Skin of body (tissue), 1 donor: ENCODE measurements at regions not wholly inside any gene's neighbourhood (a gene's known extent, or its start where the extent isn't known, plus 50 kb on each side); places are given as distances from the start of the nearest gene placed in this dataset.
"Not testable (repeated sequence)": the region's sequence is repeated elsewhere in the genome, so short reads cannot be mapped to it uniquely, and the experiment has no call there.

Experiments
- DNase-seq: peaks from one replicate; lab custom pipeline; 2025; lab: John Stamatoyannopoulos, UW

- DNase-seq, result no peak
Observed at GRCh38 chr4:111994392-111994791, 150.9 kb upstream of the FAM241A start.

GRCh38 chr4:111997785-111998184 is 147.5 kb upstream of the FAM241A start:
- no peak for DNase-seq

GRCh38 chr4:111999801-112000200 is 145.5 kb upstream of the FAM241A start:
- DNase-seq, result no peak

- no peak for DNase-seq
Observed at GRCh38 chr4:112001041-112001440, 144.2 kb upstream of the FAM241A start.

- no peak for DNase-seq
Observed at GRCh38 chr4:112002248-112002661, 143.0 kb upstream of the FAM241A start.

GRCh38 chr4:112003231-112003907 is 141.9 kb upstream of the FAM241A start:
- DNase-seq, result no peak

- no peak for DNase-seq
Observed at GRCh38 chr4:112005027-112005426, 140.2 kb upstream of the FAM241A start.

- no peak for DNase-seq
Observed at GRCh38 chr4:112007391-112007790, 137.9 kb upstream of the FAM241A start.

GRCh38 chr4:112015960-112016359 is 129.3 kb upstream of the FAM241A start:
- DNase-seq, result no peak

- no peak for DNase-seq
Observed at GRCh38 chr4:112023402-112023950, 121.8 kb upstream of the FAM241A start.

GRCh38 chr4:112026058-112026457 is 119.2 kb upstream of the FAM241A start:
- no peak for DNase-seq

GRCh38 chr4:112029771-112030171 is 115.5 kb upstream of the FAM241A start:
- DNase-seq, result no peak

GRCh38 chr4:112031712-112032328 is 113.4 kb upstream of the FAM241A start:
- DNase-seq, result peak; percentile 35

- DNase-seq, result no peak
Observed at GRCh38 chr4:112036886-112037285, 108.4 kb upstream of the FAM241A start.

- no peak for DNase-seq
Observed at GRCh38 chr4:112038861-112039260, 106.4 kb upstream of the FAM241A start.

GRCh38 chr4:112049119-112049518 is 96.1 kb upstream of the FAM241A start:
- DNase-seq, result not testable (repeated sequence)

GRCh38 chr4:112053825-112054350 is 91.4 kb upstream of the FAM241A start:
- DNase-seq, result no peak

- DNase-seq, result no peak
Observed at GRCh38 chr4:112055100-112055499, 90.2 kb upstream of the FAM241A start.

GRCh38 chr4:112057470-112057869 is 87.8 kb upstream of the FAM241A start:
- no peak for DNase-seq

- DNase-seq, result no peak
Observed at GRCh38 chr4:112058433-112058832, 86.8 kb upstream of the FAM241A start.

GRCh38 chr4:112060212-112060611 is 85.0 kb upstream of the FAM241A start:
- DNase-seq, result no peak

- no peak for DNase-seq
Observed at GRCh38 chr4:112061207-112061817, 83.9 kb upstream of the FAM241A start.
